Mesendoderm (in vitro differentiated cells): ENCODE measurements at regions not wholly inside any gene's neighbourhood (a gene's known extent, or its start where the extent isn't known, plus 50 kb on each side); places are given as distances from the start of the nearest gene placed in this dataset.

Experiments
- DNase-seq: peaks from one replicate; pipeline ENCODE4 v3.0.0; 2013
- H2AK5ac ChIP-seq: 2 replicates; pipeline ENCODE4 v1.6.1; 2013; ENCODE audit warnings: low read length, inconsistent platforms
- H2BK120ac ChIP-seq: 2 replicates; pipeline ENCODE4 v1.6.1; 2013; ENCODE audit warnings: low read depth, mild to moderate bottlenecking, low read length, moderate library complexity, mixed read lengths
- H2BK15ac ChIP-seq: replicated peaks from 2 replicates; pipeline ENCODE4 v1.6.1; 2013; ENCODE audit warnings: low read depth, mild to moderate bottlenecking, moderate library complexity
- H2BK5ac ChIP-seq: 2 replicates; pipeline ENCODE4 v1.6.1; 2013; ENCODE audit warnings: low read length, inconsistent platforms
- H3K18ac ChIP-seq: 2 replicates; pipeline ENCODE4 v1.6.1; 2013; ENCODE audit warnings: mild to moderate bottlenecking, low read length, mixed read lengths
- H3K23ac ChIP-seq: one replicate; pipeline ENCODE4 v1.6.1; 2013; ENCODE audit warnings: low read length
- H3K27ac ChIP-seq: 2 replicates; pipeline ENCODE4 v1.5.1; 2013; ENCODE audit warnings: low read depth, mild to moderate bottlenecking, inconsistent platforms, low read length, moderate library complexity
- H3K27me3 ChIP-seq: 2 replicates; pipeline ENCODE4 v1.6.1; 2013; ENCODE audit warnings: low read length, control low read depth, mild to moderate bottlenecking, inconsistent platforms; ENCODE audit not compliant: insufficient read depth, poor library complexity
- H3K36me3 ChIP-seq: 2 replicates; pipeline ENCODE4 v1.6.1; 2013; ENCODE audit warnings: low read length, inconsistent platforms; ENCODE audit not compliant: control insufficient read depth, insufficient read depth
- H3K4ac ChIP-seq: one replicate; pipeline ENCODE4 v1.6.1; 2013; ENCODE audit warnings: low read depth, mild to moderate bottlenecking, low read length, moderate library complexity
- H3K4me1 ChIP-seq: 2 replicates; pipeline ENCODE4 v1.6.1; 2013; ENCODE audit warnings: low read depth, low read length, inconsistent platforms; ENCODE audit not compliant: control insufficient read depth
- H3K4me2 ChIP-seq: 2 replicates; pipeline ENCODE4 v1.6.1; 2013; ENCODE audit warnings: low read length
- H3K4me3 ChIP-seq: 2 replicates; pipeline ENCODE4 v1.5.1; 2013; ENCODE audit warnings: mild to moderate bottlenecking, low read length
- H3K56ac ChIP-seq: one replicate; pipeline ENCODE4 v1.6.1; 2013; ENCODE audit warnings: low read length
- H3K79me1 ChIP-seq: 2 replicates; pipeline ENCODE4 v1.6.1; 2013; ENCODE audit warnings: low read length, inconsistent platforms
- H3K79me2 ChIP-seq: 2 replicates; pipeline ENCODE4 v1.6.1; 2013; ENCODE audit warnings: mild to moderate bottlenecking, low read length; ENCODE audit not compliant: control insufficient read depth, insufficient read depth
- H3K9ac ChIP-seq: 2 replicates; pipeline ENCODE4 v1.6.1; 2013; ENCODE audit warnings: low read length, inconsistent platforms
- H4K5ac ChIP-seq: one replicate; pipeline ENCODE4 v1.6.1; 2013; ENCODE audit warnings: low read length
- H4K8ac ChIP-seq: one replicate; pipeline ENCODE4 v1.6.1; 2013; ENCODE audit warnings: low read depth, mild to moderate bottlenecking, control low read depth, low read length, moderate library complexity
- WGBS: extraction: QIAGEN DNeasy Blood & Tissue Kit; methylation state at CpG from one replicate; pipeline ENCODE4 v1.1.7; 2013; ENCODE audit warnings: low lambda C conversion rate, missing lambda C conversion rate; ENCODE audit not compliant: insufficient coverage; ENCODE audit errors: extremely low coverage; 5-methylcytosine and 5-hydroxymethylcytosine counted together

GRCh38 chr1:230501242-230501641 lies 75.1 kb upstream of the PGBD5 start:
- Histone ChIP-seq H3K56ac (no peak overlapping the region), H3K79me2 (no peaks in the 10 kb centered on the region), H2BK120ac (no peak overlapping the region), H3K27me3 (no peaks in the 10 kb centered on the region), H3K18ac (no peak overlapping the region), H3K4me3 (no peak overlapping the region), H3K9ac (no peak overlapping the region), H4K5ac (no peak overlapping the region), H3K4ac (no peak overlapping the region), H3K36me3 (no peaks in the 10 kb centered on the region), H2BK5ac (no peak overlapping the region), H4K8ac (no peak overlapping the region), H3K27ac (no peak overlapping the region), H2AK5ac (no peak overlapping the region), H3K4me1 (no peaks in the 10 kb centered on the region), H2BK15ac (no peak overlapping the region), H3K4me2 (no peak overlapping the region), H3K79me1 (no peaks in the 10 kb centered on the region), H3K23ac (no peak overlapping the region)
- no CpG with 5 or more reads among the region's 2 CpGs for WGBS
- DNase-seq, result no peak

DNA sequence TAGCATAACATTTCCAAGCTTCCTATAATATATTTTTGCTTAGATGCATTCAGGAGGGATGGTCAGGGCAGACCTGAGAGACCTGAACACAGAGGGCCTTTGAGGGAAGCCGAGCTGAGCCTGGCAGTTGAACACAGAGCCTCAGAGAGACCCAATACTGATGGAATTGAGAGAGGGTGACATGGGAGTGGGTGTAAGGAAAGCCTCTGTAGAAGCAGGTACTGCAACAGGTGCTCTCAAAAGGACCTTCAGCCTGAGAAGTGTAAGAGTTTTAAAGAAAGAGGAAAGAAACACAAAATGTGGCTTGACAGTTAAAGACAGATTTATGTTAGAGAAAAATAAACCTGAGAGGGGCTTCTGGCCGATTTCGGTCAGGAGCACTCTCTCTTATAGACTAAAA lies 73.9 kb upstream of the PGBD5 start:
- Histone ChIP-seq H3K56ac (no peak overlapping the region), H3K79me1 (no peaks in the 10 kb centered on the region), H3K79me2 (no peaks in the 10 kb centered on the region), H2AK5ac (no peak overlapping the region), H2BK120ac (no peak overlapping the region), H3K23ac (no peak overlapping the region), H2BK15ac (no peak overlapping the region), H3K36me3 (no peaks in the 10 kb centered on the region), H3K27ac (no peak overlapping the region), H3K4me3 (no peak overlapping the region), H3K27me3 (no peaks in the 10 kb centered on the region), H3K4me1 (no peaks in the 10 kb centered on the region), H2BK5ac (no peak overlapping the region), H3K4me2 (no peak overlapping the region), H4K8ac (no peak overlapping the region), H4K5ac (no peak overlapping the region), H3K9ac (no peak overlapping the region), H3K4ac (no peak overlapping the region), H3K18ac (no peak overlapping the region)
- DNase-seq, result no peak
- no CpG with 5 or more reads among the region's 3 CpGs for WGBS

DNA sequence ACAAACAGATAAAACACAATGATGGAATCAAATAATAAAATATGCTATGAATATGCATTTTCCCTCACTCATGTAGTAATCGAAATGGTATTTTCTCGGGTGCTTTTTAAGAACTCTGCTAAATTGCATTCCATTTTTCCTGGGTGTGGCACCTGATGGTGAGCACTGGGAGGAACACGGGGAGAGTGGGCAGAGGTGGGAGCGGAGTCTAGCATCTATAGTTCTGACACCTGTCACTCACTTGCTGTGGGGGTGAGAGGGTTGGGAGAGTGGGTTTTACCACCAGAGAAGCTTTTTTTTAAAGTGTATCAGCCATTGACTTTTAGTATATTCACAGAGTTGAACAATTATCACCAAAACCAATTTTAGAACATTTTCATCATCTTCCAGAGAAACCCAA lies 73.4 kb upstream of the PGBD5 start:
- no peaks in the 10 kb centered on the region for H3K36me3 ChIP-seq
- no peak overlapping the region for H3K4me3 ChIP-seq
- no peak overlapping the region for H2BK120ac ChIP-seq
- no peak overlapping the region for H3K18ac ChIP-seq
- no peak overlapping the region for H3K27ac ChIP-seq
- H2AK5ac ChIP-seq, result no peak overlapping the region
- no peak overlapping the region for H2BK15ac ChIP-seq
- no peak overlapping the region for H3K9ac ChIP-seq
- H3K56ac ChIP-seq, result no peak overlapping the region
- no peak for DNase-seq
- H2BK5ac ChIP-seq, result no peak overlapping the region
- H4K8ac ChIP-seq, result no peak overlapping the region
- WGBS, result no CpG with 5 or more reads among the region's 4 CpGs
- H3K4me1 ChIP-seq, result no peaks in the 10 kb centered on the region
- no peak overlapping the region for H3K23ac ChIP-seq
- H3K79me2 ChIP-seq, result no peaks in the 10 kb centered on the region
- no peaks in the 10 kb centered on the region for H3K27me3 ChIP-seq
- no peak overlapping the region for H4K5ac ChIP-seq
- H3K4me2 ChIP-seq, result no peak overlapping the region
- H3K4ac ChIP-seq, result no peak overlapping the region
- H3K79me1 ChIP-seq, result no peaks in the 10 kb centered on the region

DNA sequence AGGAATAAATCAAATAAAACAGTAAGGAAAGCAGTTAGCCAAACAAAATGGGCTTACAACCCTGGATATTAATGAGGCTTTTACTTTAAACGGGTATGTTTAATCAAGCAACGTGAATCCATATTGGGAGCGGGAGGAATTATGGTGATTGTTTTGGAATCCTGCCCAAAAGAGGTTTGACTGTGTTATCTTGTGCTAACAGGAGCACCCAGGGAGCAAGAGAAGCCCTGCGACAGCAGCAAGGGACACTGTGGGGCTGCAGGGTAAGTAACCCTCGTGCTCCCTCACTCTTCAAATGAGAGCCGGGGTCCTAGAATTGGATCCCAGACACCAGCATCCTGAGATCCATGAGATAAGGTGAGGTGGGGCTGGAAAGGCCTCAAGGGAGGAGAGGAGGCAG lies 72.6 kb upstream of the PGBD5 start:
- Histone ChIP-seq H2BK5ac (no peak overlapping the region), H3K79me2 (no peaks in the 10 kb centered on the region), H3K18ac (no peak overlapping the region), H3K79me1 (no peaks in the 10 kb centered on the region), H2BK15ac (no peak overlapping the region), H4K5ac (no peak overlapping the region), H2AK5ac (no peak overlapping the region), H2BK120ac (no peak overlapping the region), H3K27ac (no peak overlapping the region), H3K4me2 (no peak overlapping the region), H3K4ac (no peak overlapping the region), H3K56ac (no peak overlapping the region), H3K9ac (no peak overlapping the region), H3K23ac (no peak overlapping the region), H3K4me3 (no peak overlapping the region), H3K36me3 (no peaks in the 10 kb centered on the region), H3K27me3 (no peaks in the 10 kb centered on the region), H3K4me1 (no peaks in the 10 kb centered on the region), H4K8ac (no peak overlapping the region)
- no CpG with 5 or more reads among the region's 6 CpGs for WGBS
- DNase-seq, result no peak

DNA sequence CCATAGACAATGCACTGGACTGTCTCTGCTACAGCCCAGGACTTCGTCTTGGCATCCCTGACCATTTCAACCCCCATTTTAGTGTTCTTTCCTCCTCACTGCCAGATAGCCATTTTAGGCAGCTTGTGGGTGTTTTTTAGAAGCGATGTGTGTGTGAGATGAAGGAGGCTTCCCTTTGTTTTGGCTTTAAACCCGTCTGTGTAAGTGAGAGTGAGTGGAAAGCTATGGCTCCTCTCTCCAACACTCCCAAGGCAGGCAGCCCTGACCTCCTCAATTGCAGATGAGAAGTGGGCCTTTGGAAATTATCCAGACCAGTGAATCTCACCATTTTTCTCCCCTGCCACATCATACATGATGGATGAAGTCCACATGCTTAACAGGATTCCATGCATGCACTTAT lies 70.3 kb upstream of the PGBD5 start:
- no peak overlapping the region for H3K9ac ChIP-seq
- no peak overlapping the region for H3K18ac ChIP-seq
- no peaks in the 10 kb centered on the region for H3K36me3 ChIP-seq
- H2AK5ac ChIP-seq, result no peak overlapping the region
- H3K27ac ChIP-seq, result no peak overlapping the region
- H2BK15ac ChIP-seq, result no peak overlapping the region
- no peak overlapping the region for H2BK5ac ChIP-seq
- no peak overlapping the region for H3K4me2 ChIP-seq
- no peaks in the 10 kb centered on the region for H3K4me1 ChIP-seq
- H3K4me3 ChIP-seq, result no peak overlapping the region
- no peak overlapping the region for H2BK120ac ChIP-seq
- H4K5ac ChIP-seq, result no peak overlapping the region
- no peak overlapping the region for H3K23ac ChIP-seq
- no peaks in the 10 kb centered on the region for H3K27me3 ChIP-seq
- no peak for DNase-seq
- no peaks in the 10 kb centered on the region for H3K79me1 ChIP-seq
- H3K56ac ChIP-seq, result no peak overlapping the region
- no peak overlapping the region for H4K8ac ChIP-seq
- WGBS, result no CpG with 5 or more reads among the region's 3 CpGs
- no peaks in the 10 kb centered on the region for H3K79me2 ChIP-seq
- no peak overlapping the region for H3K4ac ChIP-seq

GRCh38 chr1:230495891-230496385 lies 69.8 kb upstream of the PGBD5 start:
- no peak overlapping the region for H3K4me3 ChIP-seq
- no peak overlapping the region for H2BK120ac ChIP-seq
- no peak overlapping the region for H2BK5ac ChIP-seq
- no peak overlapping the region for H3K56ac ChIP-seq
- H3K23ac ChIP-seq, result no peak overlapping the region
- H3K9ac ChIP-seq, result no peak overlapping the region
- H2AK5ac ChIP-seq, result no peak overlapping the region
- H2BK15ac ChIP-seq, result no peak overlapping the region
- H3K27ac ChIP-seq, result no peak overlapping the region
- no CpG with 5 or more reads among the region's 11 CpGs for WGBS
- H3K4ac ChIP-seq, result no peak overlapping the region
- no peak for DNase-seq
- no peaks in the 10 kb centered on the region for H3K36me3 ChIP-seq
- H4K5ac ChIP-seq, result no peak overlapping the region
- H3K4me2 ChIP-seq, result no peak overlapping the region
- no peaks in the 10 kb centered on the region for H3K79me1 ChIP-seq
- no peaks in the 10 kb centered on the region for H3K27me3 ChIP-seq
- no peaks in the 10 kb centered on the region for H3K79me2 ChIP-seq
- no peak overlapping the region for H4K8ac ChIP-seq
- no peak overlapping the region for H3K18ac ChIP-seq
- no peaks in the 10 kb centered on the region for H3K4me1 ChIP-seq
